PC-9 (cell line): ENCODE measurements at regions not wholly inside any gene's neighbourhood (a gene's known extent, or its start where the extent isn't known, plus 50 kb on each side); places are given as distances from the start of the nearest gene placed in this dataset.

Experiments used
- CTCF ChIP-seq: fragments of 200-600 bp; sonication (generic); conservative IDR thresholded peaks from 2 replicates; pipeline ENCODE4 v1.6.1; 2017; ENCODE audit warnings: mixed run types, antibody characterized with exemption, mild to moderate bottlenecking, moderate library complexity
- EZH2 ChIP-seq: fragments of 200-600 bp; sonication (generic); IDR thresholded peaks from 2 replicates; pipeline ENCODE4 v1.8.0; 2017; ENCODE audit warnings: antibody characterized with exemption, low read depth

GRCh38 chr10:105745596-105746148 is 1104.6 kb downstream of the SORCS3 start:
- no peak for TF ChIP-seq EZH2
- TF ChIP-seq CTCF: no peak
